ENCODE measurements at regions not wholly inside any gene's neighbourhood (a gene's known extent, or its start where the extent isn't known, plus 50 kb on each side); places are given as distances from the start of the nearest gene placed in this dataset.

- TF ChIP-seq EZH2 (IDR thresholded peaks at IDR 0.05; ENCODE audit: insufficient read depth, poor library complexity, severe bottlenecking) (no peak), EZH2phosphoT487 (IDR thresholded peaks at IDR 0.05; ENCODE audit: insufficient read depth, low read depth) (no peak)
These were observed 237.1 kb upstream of the SHH start for GRCh38 chr7:156049366-156049765.

Measured in GM23248 (cell line).